Peyer's patch (tissue), 4 donors: ENCODE measurements at regions not wholly inside any gene's neighbourhood (a gene's known extent, or its start where the extent isn't known, plus 50 kb on each side); places are given as distances from the start of the nearest gene placed in this dataset.

Source experiments
- CTCF ChIP-seq, 6 experiments: fragments of 450-650 bp in 4 of 6; fragments of 200-600 bp in 2 of 6; sonication (generic) in 1 of 6; IDR thresholded peaks; one replicate each; pipeline ENCODE4 v1.5.1; 2017 to 2019; ENCODE audit warnings: antibody characterized with exemption in 6 of 6, mild to moderate bottlenecking in 3 of 6, moderate library complexity in 1 of 6
- POLR2A ChIP-seq, 2 donors: fragments of 450-650 bp; IDR thresholded peaks; one replicate each; pipeline ENCODE4 v1.5.1; 2017; ENCODE audit warnings: antibody characterized with exemption in 2 of 2, mild to moderate bottlenecking in 2 of 2, moderate library complexity in 2 of 2

GRCh38 chr14:87181288-87181687, 811.7 kb downstream of the GALC start:
- no peak for TF ChIP-seq CTCF (IDR thresholded peaks at IDR 0.05)
- TF ChIP-seq POLR2A (IDR thresholded peaks at IDR 0.05): no peak
